IMR-90 (cell line): ENCODE measurements at regions not wholly inside any gene's neighbourhood (a gene's known extent, or its start where the extent isn't known, plus 50 kb on each side); places are given as distances from the start of the nearest gene placed in this dataset.

Experiments used
- ATAC-seq: fragments of 200-7000 bp; cut with Tn5 transposase; 2 replicates; pipeline ENCODE4 v1.9.1; 2020; ENCODE audit warnings: low read depth, mild to moderate bottlenecking, moderate library complexity
- BruUV-seq: library from RNA; stranded (reverse); fragments of 400-500 nt; replicated peaks from 2 replicates; lab custom pipeline; 2021; lab: Mats Ljungman, UMichigan
- CTCF ChIA-PET: fragments of 300-600 bp; formaldehyde crosslinking; extraction: SDS; loops from one replicate; lab custom pipeline; 2021; ENCODE audit warnings: antibody characterized with exemption; lab: Yijun Ruan, JAX
- POLR2A ChIA-PET: fragments of 300-600 bp; sonication (Branson Sonifier 250); formaldehyde crosslinking; loops from one replicate; lab custom pipeline; 2022; ENCODE audit warnings: antibody characterized with exemption; ENCODE audit not compliant: unreplicated experiment; lab: Charles Lee
- DNase-seq: peaks from one replicate; pipeline ENCODE4 v3.0.0; 2013
- H2AFZ ChIP-seq: replicated peaks from 2 replicates; pipeline ENCODE3; 2013; ENCODE audit warnings: low read length, mild to moderate bottlenecking; ENCODE audit not compliant: poor library complexity
- H2AK5ac ChIP-seq: 2 replicates; pipeline ENCODE4 v1.6.1; 2013; ENCODE audit warnings: low read depth, low read length, inconsistent platforms
- H2AK9ac ChIP-seq: replicated peaks from 2 replicates; pipeline ENCODE3; 2013; ENCODE audit warnings: mild to moderate bottlenecking, low read depth, low read length, moderate library complexity; ENCODE audit not compliant: poor library complexity
- H2BK120ac ChIP-seq: 2 replicates; pipeline ENCODE4 v1.6.1; 2013; ENCODE audit warnings: low read depth, low read length, inconsistent platforms
- H2BK15ac ChIP-seq: 3 replicates; pipeline ENCODE4 v1.6.1; 2013; ENCODE audit warnings: low read depth, low read length, inconsistent platforms
- H2BK20ac ChIP-seq: 2 replicates; pipeline ENCODE4 v1.6.1; 2013; ENCODE audit warnings: low read depth, mild to moderate bottlenecking, inconsistent platforms, low read length, moderate library complexity
- H2BK5ac ChIP-seq: 2 replicates; pipeline ENCODE4 v1.6.1; 2013; ENCODE audit warnings: mild to moderate bottlenecking, low read depth, low read length, inconsistent platforms; ENCODE audit not compliant: poor library complexity, severe bottlenecking
- H3K14ac ChIP-seq: replicated peaks from 2 replicates; pipeline ENCODE4 v1.6.1; 2013; ENCODE audit warnings: low read depth, low read length, inconsistent platforms
- H3K18ac ChIP-seq: 2 replicates; pipeline ENCODE4 v1.6.1; 2013; ENCODE audit warnings: low read depth, low read length, control low read depth
- H3K23ac ChIP-seq: 2 replicates; pipeline ENCODE4 v1.6.1; 2013; ENCODE audit warnings: low read depth, low read length, inconsistent platforms
- H3K27ac ChIP-seq: 2 replicates; pipeline ENCODE4 v1.5.1; 2013; ENCODE audit warnings: mild to moderate bottlenecking, control low read depth, low read length; ENCODE audit not compliant: insufficient read depth
- H3K27me3 ChIP-seq: 2 replicates; pipeline ENCODE4 v1.6.1; 2013; ENCODE audit warnings: low read length; ENCODE audit not compliant: control insufficient read depth, insufficient read depth
- H3K36me3 ChIP-seq: 2 replicates; pipeline ENCODE4 v1.6.1; 2013; ENCODE audit warnings: low read length, mixed read lengths; ENCODE audit not compliant: control insufficient read depth, insufficient read depth
- H3K4ac ChIP-seq: 2 replicates; pipeline ENCODE4 v1.6.1; 2013; ENCODE audit warnings: low read depth, low read length, inconsistent platforms
- H3K4me1 ChIP-seq: 2 replicates; pipeline ENCODE4 v1.6.1; 2013; ENCODE audit warnings: low read length, mixed read lengths; ENCODE audit not compliant: control insufficient read depth, insufficient read depth
- H3K4me2 ChIP-seq: 2 replicates; pipeline ENCODE4 v1.6.1; 2013; ENCODE audit warnings: low read depth, mild to moderate bottlenecking, control low read depth, low read length, moderate library complexity
- H3K4me3 ChIP-seq: 2 replicates; pipeline ENCODE4 v1.5.1; 2013; ENCODE audit warnings: low read depth, mild to moderate bottlenecking, control low read depth, low read length, moderate library complexity; ENCODE audit not compliant: insufficient read depth
- H3K56ac ChIP-seq: 2 replicates; pipeline ENCODE4 v1.6.1; 2013; ENCODE audit warnings: low read length, inconsistent platforms; ENCODE audit not compliant: insufficient read depth; ENCODE audit errors: extremely low read depth
- H3K79me1 ChIP-seq, 2 experiments: 2 replicates each; pipeline ENCODE4 v1.6.1; 2013; ENCODE audit warnings: low read length in 2 of 2, inconsistent platforms in 1 of 2, low read depth in 1 of 2
- H3K9ac ChIP-seq: 2 replicates; pipeline ENCODE4 v1.6.1; 2013; ENCODE audit warnings: low read depth, low read length, control low read depth
- H3K9me1 ChIP-seq: 2 replicates; pipeline ENCODE4 v1.6.1; 2013; ENCODE audit warnings: low read length, inconsistent platforms; ENCODE audit not compliant: insufficient read depth
- H3K9me3 ChIP-seq: 2 replicates; pipeline ENCODE4 v1.6.1; 2013; ENCODE audit warnings: low read length; ENCODE audit not compliant: control insufficient read depth, insufficient read depth
- H4K20me1 ChIP-seq: 2 replicates; pipeline ENCODE4 v1.6.1; 2013; ENCODE audit warnings: low read length, inconsistent platforms; ENCODE audit not compliant: insufficient read depth
- H4K5ac ChIP-seq: 2 replicates; pipeline ENCODE4 v1.6.1; 2013; ENCODE audit warnings: mild to moderate bottlenecking, low read depth, low read length, control low read depth
- H4K8ac ChIP-seq, 2 experiments: 2 replicates each; pipeline ENCODE4 v1.6.1; 2013; ENCODE audit warnings: low read depth in 2 of 2, low read length in 2 of 2, control low read depth in 1 of 2, inconsistent platforms in 1 of 2
- H4K91ac ChIP-seq: 2 replicates; pipeline ENCODE4 v1.6.1; 2013; ENCODE audit warnings: low read depth, low read length, inconsistent platforms; ENCODE audit not compliant: insufficient read depth
- CEBPB ChIP-seq: IDR thresholded peaks from 2 replicates; pipeline ENCODE4 v1.6.1; 2012; ENCODE audit warnings: low read depth, low read length, improper control_type of control experiment
- CHD1 ChIP-seq: IDR thresholded peaks from 2 replicates; pipeline ENCODE4 v1.6.1; 2012; ENCODE audit warnings: low read depth, low read length, improper control_type of control experiment
- MAFK ChIP-seq: IDR thresholded peaks from 2 replicates; pipeline ENCODE4 v1.6.1; 2012; ENCODE audit warnings: low read depth, low read length, improper control_type of control experiment
- NFE2L2 ChIP-seq: fragments of 150-350 bp; IDR thresholded peaks from 2 replicates; pipeline ENCODE4 v1.6.1; 2016; ENCODE audit warnings: low read depth, mild to moderate bottlenecking, low read length
- RCOR1 ChIP-seq: IDR thresholded peaks from 2 replicates; pipeline ENCODE4 v1.6.1; 2012; ENCODE audit warnings: mild to moderate bottlenecking, low read length, improper control_type of control experiment; ENCODE audit not compliant: insufficient replicate concordance
- SMC3 ChIP-seq: fragments of 150-350 bp; IDR thresholded peaks from 2 replicates; pipeline ENCODE4 v1.6.1; 2016; ENCODE audit warnings: low read depth, mild to moderate bottlenecking, antibody characterized with exemption, low read length, moderate library complexity
- WGBS, 2 experiments: methylation state at CpG; one replicate each; pipeline versions ENCODE4 v1.1.5 to v1.1.7; 2013; ENCODE audit warnings: missing lambda C conversion rate in 2 of 2; ENCODE audit not compliant: insufficient read length in 1 of 2; ENCODE audit errors: extremely low coverage in 2 of 2; 5-methylcytosine and 5-hydroxymethylcytosine counted together
- dilution Hi-C: fragments of 300-500 bp; cut with HindIII; formaldehyde crosslinking; loops from one replicate; pipeline ENCODE4 v1.14.3; 2018; ENCODE audit warnings: low sequenced_read_pairs; ENCODE audit not compliant: unreplicated experiment
- in situ Hi-C: fragments of 300-500 bp; cut with MboI; formaldehyde crosslinking; loops from 3 replicates; pipeline ENCODE4 v1.14.3; 2019; ENCODE audit warnings: low sequenced_read_pairs, inconsistent platforms, mixed read lengths
- intact Hi-C: fragments of 100-400 bp; cut with micrococcal nuclease; formaldehyde crosslinking; loops from 2 replicates; pipeline ENCODE4 v1.10.0; 2022
- TF ChIP-seq, protein P1 (sequence below): fragments of 150-350 bp; IDR thresholded peaks from 2 replicates; pipeline ENCODE4 v1.6.1; 2017; ENCODE audit warnings: mild to moderate bottlenecking, antibody characterized with exemption, low read length, low read depth
- TF ChIP-seq, protein P2 (sequence below): fragments of 150-350 bp; IDR thresholded peaks from 2 replicates; pipeline ENCODE4 v1.6.1; 2016; ENCODE audit warnings: low read depth, mild to moderate bottlenecking, low read length, moderate library complexity, borderline replicate concordance
- TF ChIP-seq, protein P3 (sequence below): conservative IDR thresholded peaks from 2 replicates; pipeline ENCODE4 v1.5.1; 2012; ENCODE audit warnings: mild to moderate bottlenecking, low read depth, low read length, improper control_type of control experiment

DNA sequence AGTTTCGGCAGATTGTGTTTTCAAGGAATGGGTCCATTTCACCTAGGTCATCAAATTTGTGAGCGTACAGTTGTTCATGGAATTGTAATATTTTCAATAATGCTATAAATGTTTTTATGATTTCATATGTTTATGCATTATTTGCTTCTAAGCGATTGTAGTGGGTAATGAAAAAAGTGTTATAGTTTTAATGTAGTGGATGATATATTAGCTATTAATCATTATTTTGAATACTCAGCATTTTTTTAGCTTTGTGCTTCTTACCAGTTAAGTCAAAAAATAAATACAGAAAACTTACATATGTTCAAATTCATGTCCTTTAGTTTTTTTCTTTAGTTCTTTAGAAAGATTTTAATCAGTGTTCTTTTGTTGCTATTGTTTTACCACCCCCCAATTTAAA, 677.0 kb downstream of the STK39 start:
- in situ Hi-C loops: no loop called here
- no peaks in the 10 kb centered on the region for H3K79me1 ChIP-seq
- TF ChIP-seq, protein P1, sequence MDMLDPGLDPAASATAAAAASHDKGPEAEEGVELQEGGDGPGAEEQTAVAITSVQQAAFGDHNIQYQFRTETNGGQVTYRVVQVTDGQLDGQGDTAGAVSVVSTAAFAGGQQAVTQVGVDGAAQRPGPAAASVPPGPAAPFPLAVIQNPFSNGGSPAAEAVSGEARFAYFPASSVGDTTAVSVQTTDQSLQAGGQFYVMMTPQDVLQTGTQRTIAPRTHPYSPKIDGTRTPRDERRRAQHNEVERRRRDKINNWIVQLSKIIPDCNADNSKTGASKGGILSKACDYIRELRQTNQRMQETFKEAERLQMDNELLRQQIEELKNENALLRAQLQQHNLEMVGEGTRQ: no peak
- TF ChIP-seq CEBPB (no peak), CHD1 (no peak), NFE2L2 (no peak), SMC3 (no peak), RCOR1 (no peak), MAFK (peak; percentile 84)
- TF ChIP-seq, protein P2, sequence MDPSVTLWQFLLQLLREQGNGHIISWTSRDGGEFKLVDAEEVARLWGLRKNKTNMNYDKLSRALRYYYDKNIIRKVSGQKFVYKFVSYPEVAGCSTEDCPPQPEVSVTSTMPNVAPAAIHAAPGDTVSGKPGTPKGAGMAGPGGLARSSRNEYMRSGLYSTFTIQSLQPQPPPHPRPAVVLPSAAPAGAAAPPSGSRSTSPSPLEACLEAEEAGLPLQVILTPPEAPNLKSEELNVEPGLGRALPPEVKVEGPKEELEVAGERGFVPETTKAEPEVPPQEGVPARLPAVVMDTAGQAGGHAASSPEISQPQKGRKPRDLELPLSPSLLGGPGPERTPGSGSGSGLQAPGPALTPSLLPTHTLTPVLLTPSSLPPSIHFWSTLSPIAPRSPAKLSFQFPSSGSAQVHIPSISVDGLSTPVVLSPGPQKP: no peak
- TF ChIP-seq, protein P3, sequence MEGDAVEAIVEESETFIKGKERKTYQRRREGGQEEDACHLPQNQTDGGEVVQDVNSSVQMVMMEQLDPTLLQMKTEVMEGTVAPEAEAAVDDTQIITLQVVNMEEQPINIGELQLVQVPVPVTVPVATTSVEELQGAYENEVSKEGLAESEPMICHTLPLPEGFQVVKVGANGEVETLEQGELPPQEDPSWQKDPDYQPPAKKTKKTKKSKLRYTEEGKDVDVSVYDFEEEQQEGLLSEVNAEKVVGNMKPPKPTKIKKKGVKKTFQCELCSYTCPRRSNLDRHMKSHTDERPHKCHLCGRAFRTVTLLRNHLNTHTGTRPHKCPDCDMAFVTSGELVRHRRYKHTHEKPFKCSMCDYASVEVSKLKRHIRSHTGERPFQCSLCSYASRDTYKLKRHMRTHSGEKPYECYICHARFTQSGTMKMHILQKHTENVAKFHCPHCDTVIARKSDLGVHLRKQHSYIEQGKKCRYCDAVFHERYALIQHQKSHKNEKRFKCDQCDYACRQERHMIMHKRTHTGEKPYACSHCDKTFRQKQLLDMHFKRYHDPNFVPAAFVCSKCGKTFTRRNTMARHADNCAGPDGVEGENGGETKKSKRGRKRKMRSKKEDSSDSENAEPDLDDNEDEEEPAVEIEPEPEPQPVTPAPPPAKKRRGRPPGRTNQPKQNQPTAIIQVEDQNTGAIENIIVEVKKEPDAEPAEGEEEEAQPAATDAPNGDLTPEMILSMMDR: no peak
- DNase-seq (no peak), ATAC-seq (no peak)
- H3K4me1 ChIP-seq: no peaks in the 10 kb centered on the region
- H2BK120ac ChIP-seq: no peak overlapping the region
- CTCF ChIA-PET: no interaction called here
- no peak overlapping the region for H4K91ac ChIP-seq
- no peak overlapping the region for H4K8ac ChIP-seq
- no TSS peak for BruUV-seq
- H3K9me1 ChIP-seq: no peaks in the 10 kb centered on the region
- no peaks in the 10 kb centered on the region for H3K36me3 ChIP-seq
- no peak overlapping the region for H3K14ac ChIP-seq
- no peak overlapping the region for H3K4ac ChIP-seq
- no peak overlapping the region for H4K5ac ChIP-seq
- H3K18ac ChIP-seq: no peak overlapping the region
- 100% methylated on average over 1 of the region's 3 CpGs; no CpG with 5 or more reads in 1 of the 2 experiments for WGBS, 2 experiments
- no peak overlapping the region for H2BK5ac ChIP-seq
- H3K9me3 ChIP-seq: no peaks in the 10 kb centered on the region
- no peak overlapping the region for H3K9ac ChIP-seq
- no peak overlapping the region for H2AFZ ChIP-seq
- no peak overlapping the region for H3K4me3 ChIP-seq
- no peaks in the 10 kb centered on the region for H3K27me3 ChIP-seq
- dilution Hi-C loops: no loop called here
- no peak overlapping the region for H2BK15ac ChIP-seq
- no peak overlapping the region for H3K4me2 ChIP-seq
- H3K27ac ChIP-seq: no peak overlapping the region
- no peak overlapping the region for H2BK20ac ChIP-seq
- H2AK9ac ChIP-seq: no peak overlapping the region
- H3K56ac ChIP-seq: no peak overlapping the region
- H3K23ac ChIP-seq: no peak overlapping the region
- intact Hi-C loops: no loop called here
- no peaks in the 10 kb centered on the region for H4K20me1 ChIP-seq
- POLR2A ChIA-PET: no interaction called here
- H2AK5ac ChIP-seq: no peak overlapping the region
